Embryonic facial prominence (tissue), 1 donor: ENCODE measurements at regions not wholly inside any gene's neighbourhood (a gene's known extent, or its start where the extent isn't known, plus 50 kb on each side); places are given as distances from the start of the nearest gene placed in this dataset.

ENCODE experiments used
- DNase-seq: peaks from one replicate; pipeline ENCODE4 v3.0.0-alpha.2; 2016; ENCODE audit errors: extremely low spot score

GRCh38 chr6:17225767-17226630 is 55.2 kb upstream of the RBM24 start:
- no peak for DNase-seq

- DNase-seq, result no peak
These were observed 54.4 kb upstream of the RBM24 start for GRCh38 chr6:17226786-17227233.

GRCh38 chr6:17227403-17227802 is 53.8 kb upstream of the RBM24 start:
- DNase-seq, result no peak
